Superior temporal gyrus (tissue), 1 donor: ENCODE measurements at regions not wholly inside any gene's neighbourhood (a gene's known extent, or its start where the extent isn't known, plus 50 kb on each side); places are given as distances from the start of the nearest gene placed in this dataset.
"Not testable (repeated sequence)": the region's sequence is repeated elsewhere in the genome, so short reads cannot be mapped to it uniquely, and the experiment has no call there.

ENCODE experiments used
- DNase-seq: peaks from one replicate; pipeline ENCODE4 v3.0.0-alpha.2; 2016; ENCODE audit errors: extremely low spot score

DNA sequence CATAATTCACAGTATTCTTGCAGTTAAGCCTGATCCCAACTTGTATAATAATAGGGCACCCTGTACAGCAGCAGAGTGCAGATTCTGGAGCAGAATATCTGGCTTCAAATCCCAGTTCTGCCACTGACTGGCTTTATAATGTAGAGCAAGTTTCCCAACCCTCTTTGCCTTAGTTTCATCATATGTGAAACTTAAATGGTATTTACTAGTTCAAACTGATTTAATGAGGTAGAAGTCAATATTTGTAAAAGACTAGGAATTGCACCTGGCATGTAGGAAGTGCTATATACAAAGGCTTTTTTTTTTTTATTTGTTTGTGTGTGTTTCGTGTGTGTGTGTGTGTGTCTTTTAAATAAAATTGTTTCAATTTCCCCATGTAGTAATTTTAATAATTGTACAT is 125.9 kb downstream of the CCER1 start:
- DNase-seq, result no peak

DNA sequence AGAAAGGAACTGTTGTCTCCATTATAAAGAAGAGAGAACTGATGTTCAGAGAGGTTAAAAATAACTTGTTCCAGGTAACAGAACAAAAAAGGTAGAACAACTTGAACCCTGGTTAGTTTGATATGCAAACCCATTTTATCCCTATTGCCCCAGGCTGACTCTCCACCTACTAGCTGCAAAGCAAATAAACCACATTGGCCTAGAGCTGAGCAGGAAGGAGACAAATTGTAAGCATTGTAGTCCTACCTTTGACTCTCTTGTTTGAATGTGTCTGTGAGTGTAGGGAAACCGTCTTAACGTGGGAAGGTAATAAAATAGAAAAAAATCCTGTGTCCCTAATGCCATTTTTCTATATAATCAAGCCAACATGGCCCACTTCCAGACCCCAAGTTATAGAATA is 126.4 kb downstream of the CCER1 start:
- no peak for DNase-seq

DNA sequence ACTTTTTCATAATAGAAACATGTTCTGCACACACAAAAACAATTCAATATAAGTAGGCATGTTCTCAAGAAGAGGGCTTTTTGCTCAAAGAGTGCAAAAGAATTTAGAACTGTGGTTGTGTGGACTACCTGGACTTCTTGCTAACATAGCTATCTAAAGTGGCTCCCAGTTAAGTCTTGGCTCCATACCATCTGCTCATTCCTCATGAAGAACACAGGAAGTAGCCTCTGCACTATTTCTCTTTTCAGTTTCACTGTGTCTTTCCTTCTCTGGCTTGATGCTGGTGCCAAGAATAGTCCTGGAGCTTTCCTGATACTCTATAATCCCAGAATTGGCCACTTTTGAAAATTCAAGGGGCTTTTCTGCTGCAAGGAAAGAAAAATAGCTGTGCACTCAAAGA is 127.4 kb downstream of the CCER1 start:
- DNase-seq, result no peak

DNA sequence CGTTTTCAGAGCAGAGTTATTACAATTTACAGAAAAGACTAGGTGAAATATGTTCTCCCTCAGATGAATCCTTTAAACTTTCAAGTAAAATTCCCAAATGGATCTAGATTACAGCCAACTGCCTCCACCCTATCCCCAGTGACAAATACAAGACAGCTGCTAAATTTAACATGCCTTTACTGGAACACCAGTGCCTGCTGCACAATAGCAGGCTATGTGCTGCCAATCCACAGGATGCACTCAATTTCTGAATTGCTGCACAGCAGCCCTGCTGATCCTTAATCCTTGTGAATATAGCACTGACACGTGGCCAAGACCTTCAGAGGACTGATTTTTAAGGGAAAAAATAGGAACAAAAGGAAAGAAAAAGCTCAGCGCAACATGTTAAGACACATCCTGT is 128.9 kb downstream of the CCER1 start:
- no peak for DNase-seq

DNA sequence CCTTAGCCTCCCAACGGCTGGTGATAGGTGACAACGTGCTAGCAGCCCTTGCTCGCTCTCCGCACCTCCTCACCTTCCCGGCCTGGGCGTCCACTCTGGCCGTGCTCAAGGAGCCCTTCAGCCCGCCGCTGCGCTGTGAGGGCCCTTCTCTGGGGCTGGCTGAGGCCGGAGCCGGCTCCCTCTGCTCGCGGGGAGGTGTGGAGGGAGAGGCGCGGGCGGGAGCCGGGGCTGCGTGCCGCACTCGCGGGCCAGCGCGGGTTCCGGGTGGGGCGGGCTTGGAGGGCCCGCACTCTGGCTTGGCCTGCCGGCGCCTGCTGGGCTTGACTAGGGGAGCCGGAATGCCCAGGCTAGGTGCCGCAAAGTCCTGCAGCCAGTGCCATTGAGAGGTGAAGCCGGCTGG is 131.1 kb downstream of the CCER1 start:
- no peak for DNase-seq

DNA sequence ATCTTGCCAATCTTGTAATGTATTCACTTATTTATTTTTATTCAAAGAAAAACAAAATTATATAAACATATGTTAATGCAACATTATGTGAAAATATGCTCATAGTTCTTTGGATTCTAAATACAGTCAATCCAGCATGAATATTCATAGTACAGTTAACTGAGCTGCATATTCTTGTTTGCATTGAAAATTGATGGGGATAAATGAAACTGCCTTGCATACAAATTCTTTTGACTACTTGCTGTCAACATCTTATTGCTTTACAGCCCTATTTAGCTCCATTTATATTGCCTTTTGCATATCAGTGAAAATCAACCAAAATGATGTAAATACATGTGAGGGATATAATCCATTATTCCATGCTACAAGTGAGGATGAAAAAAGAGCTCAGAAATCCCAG is 135.3 kb downstream of the CCER1 start:
- DNase-seq, result no peak

DNA sequence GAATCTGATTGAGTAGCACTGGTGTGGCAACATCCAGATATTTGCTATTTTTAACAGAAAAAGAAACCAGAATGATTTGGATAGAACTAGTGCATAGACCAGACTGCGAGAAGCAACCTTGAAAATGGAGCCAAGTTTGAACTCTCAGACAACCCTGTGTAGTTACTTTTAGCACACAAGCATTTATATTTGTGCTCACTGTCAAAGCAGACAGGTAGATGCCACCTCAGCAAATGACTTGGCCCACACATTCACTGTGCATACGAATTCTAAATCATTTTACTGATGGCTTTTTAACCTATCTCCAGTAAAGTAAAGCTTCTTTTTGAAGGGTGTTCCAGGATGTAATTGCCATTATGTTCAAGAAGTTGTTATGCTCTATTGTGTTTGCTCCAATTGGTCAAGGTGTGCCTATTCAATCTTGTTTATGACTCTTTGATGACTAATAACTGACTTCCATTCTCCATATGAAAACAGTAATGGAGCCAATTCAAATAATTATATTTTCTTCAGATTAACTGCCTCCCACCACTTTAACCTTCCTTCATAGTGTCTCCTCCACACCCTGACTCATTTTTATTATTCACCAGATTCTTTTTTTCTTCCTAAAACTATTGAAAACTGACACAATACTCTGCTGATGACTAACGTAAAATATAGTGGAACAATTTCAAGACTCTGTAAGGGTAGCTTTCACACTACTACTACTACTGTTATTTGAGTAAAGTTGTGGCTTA is 138.5 kb downstream of the CCER1 start:
- no peak for DNase-seq

DNA sequence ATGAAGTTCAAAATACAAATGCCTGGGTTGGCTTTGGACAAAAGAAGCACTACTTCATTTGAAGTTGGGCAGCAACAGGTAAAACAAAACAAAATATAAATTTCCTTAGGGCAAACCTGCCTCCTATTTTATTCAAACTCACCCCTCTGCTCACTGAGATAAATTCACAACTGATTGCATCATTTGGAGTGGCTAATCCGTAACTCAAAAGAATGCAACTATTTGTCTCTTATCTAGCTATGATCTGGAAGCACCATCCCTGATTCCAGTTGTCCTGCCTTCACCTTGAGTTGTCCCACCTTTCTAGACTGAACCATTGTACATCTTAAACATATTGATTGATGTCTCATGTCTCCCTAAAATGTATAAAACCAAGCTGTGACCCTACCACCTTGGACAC is 145.0 kb downstream of the CCER1 start:
- no peak for DNase-seq

DNA sequence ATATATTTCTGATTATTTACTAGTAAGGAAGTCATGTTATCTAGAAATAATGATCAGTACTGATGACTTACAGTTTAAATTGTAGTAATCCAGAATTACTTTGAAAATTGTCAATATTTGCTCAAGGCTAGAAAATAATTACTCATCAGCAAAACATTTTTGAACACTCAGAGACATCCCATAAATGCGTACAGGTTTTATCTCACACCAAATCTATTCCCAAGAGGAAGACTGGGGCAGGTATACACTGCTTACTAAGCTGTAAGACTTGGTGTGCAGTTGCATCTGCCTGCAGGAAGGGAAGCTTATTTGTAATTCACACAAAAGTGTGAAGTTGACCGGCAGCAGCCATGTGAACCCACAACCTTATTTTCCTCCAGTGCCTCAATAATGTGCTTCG is 146.4 kb downstream of the CCER1 start:
- no peak for DNase-seq

DNA sequence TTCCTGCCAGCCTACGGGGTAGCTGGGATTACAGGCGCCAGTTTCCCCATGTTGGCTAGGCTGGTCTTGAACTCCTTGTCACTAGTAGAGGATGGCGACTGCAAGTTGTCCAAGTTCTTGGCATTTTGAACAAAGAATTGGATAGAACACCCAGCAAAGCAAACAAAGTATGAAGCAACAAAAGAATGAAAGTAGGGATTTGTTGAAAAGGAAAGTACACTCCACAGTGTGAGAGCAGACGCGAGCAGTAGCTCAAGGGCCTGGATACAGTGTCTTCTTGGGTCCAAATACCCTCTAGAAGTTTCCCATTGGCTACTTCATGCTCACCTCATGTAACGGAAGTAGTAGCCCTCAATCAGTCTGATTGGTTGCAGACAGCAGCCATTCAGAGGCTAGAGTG is 152.2 kb downstream of the CCER1 start:
- DNase-seq, result no peak

DNA sequence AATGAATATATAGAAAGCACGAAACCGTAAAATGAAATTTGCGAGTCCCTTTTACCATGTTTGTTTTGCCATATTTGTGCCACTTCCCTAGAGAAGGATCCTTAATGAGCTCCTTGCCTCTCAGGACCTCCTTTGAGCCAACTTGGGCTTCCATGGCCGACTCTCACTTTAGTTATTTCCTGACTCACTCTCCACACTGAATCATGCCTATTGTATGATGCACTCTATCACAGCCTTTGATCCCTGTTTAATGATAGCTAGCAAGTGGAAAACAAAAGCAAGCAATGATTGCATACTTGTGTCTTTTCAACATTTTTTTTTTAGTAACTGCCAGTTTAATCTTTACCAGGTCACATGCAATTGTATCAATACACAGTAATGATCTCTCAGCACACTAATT is 153.2 kb downstream of the CCER1 start:
- DNase-seq, result no peak

DNA sequence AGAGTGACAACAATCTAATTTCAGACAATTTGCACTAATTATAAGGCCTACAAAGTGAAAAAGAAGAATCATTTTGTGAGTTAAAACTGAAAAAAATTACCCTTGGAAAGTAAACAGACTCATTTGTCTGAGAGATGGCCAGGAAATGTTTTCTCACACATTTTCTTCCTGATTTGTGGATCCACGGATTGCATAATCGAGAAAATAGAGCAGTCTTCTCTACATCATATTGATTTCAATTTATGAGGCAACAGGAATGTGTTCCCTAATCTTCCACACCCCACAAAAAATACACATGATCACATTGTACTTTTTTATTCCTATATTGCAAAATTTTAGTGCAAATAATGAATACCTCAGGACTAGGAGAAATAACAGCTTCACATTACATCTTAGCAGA is 160.8 kb downstream of the CCER1 start:
- DNase-seq, result no peak

DNA sequence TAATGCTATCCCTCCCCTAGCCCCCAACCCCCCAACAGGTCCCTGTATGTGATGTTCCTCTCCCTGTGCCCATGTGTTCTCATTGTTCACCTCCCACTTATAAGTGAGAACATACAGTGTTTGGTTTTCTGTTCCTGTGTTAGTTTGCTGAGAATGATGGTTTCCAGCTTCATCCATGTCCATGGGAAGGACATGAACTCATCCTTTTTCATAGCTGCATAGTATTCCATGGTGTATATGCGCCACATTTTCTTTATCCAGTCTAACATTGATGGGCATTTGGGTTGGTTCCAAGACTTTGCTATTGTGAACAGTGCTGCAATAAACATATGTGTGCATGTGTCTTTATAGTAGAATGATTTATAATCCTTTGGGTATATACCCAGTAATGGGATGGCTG is 162.3 kb downstream of the CCER1 start:
- not testable (repeated sequence) for DNase-seq

DNA sequence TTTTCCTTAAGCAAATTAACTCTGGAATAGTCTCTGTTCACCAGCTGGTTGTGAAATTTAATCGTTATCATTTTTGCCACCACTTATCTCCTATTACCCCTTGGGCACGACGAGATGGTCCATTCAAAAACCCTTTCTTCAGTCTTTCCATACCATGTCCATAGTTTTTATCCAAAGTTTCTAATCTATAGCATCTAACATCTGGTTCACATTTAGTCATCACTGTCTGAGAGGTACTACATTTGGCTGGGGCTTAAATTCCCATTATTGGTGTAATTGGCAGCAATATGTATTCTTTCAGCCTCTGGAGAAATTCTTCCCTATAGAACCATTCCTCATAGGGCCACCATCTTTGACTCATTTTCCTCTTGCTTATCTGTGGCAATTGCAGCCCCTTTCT is 163.5 kb downstream of the CCER1 start:
- DNase-seq, result no peak

DNA sequence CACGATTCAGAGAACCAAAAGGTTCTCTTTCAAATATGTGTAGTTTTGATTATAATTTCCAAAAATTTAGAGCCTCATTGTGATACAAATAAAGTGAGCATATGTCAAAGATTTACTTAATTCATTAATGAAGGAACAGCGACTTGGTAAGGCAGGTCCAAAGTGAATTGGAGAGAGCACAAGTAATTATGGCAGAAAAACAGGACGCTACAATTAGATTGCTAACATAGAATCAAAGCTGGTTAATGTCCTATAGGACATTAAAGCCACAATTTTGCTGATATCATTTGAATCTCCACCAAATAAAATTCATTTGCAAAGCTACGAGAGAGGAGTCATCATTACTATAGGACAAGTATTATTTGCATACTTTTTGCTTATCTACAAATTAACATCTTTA is 164.2 kb downstream of the CCER1 start:
- DNase-seq, result no peak

DNA sequence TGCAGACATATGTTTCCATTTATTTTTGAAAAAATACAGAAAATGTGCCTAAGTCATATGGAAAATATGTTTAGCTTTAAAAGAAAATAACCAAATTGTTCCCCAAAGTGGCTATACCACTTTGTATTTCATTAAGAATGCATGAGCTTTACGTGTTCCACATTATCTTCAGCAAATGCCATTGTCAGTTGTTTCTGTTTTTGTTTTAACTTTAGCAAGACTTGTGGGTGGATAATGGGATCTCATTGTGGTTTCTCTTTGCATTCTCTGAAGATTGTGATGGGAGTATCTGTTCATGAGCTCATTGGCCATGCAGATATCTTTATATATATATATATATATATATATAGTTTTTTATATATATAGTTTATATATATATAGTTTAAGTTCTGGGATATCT is 181.5 kb downstream of the CCER1 start:
- DNase-seq, result no peak

DNA sequence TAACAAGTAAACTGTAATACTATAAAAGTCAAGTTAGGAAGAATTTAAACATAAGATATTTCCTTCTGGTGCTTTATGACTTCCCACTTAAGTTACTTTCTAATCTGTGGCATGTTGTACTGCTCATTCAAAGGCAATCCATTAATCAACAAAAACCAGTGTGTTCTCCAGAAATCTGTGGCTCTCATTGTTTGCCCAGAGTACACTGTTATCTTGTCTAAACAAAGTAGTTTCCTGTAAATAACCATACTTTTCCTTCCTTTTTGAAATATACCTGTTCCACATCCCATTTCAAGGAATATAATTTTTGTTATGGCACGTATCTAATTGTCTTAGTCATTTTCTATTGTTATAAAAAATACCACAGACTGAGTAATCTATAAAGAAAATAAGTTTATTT is 184.1 kb downstream of the CCER1 start:
- no peak for DNase-seq

DNA sequence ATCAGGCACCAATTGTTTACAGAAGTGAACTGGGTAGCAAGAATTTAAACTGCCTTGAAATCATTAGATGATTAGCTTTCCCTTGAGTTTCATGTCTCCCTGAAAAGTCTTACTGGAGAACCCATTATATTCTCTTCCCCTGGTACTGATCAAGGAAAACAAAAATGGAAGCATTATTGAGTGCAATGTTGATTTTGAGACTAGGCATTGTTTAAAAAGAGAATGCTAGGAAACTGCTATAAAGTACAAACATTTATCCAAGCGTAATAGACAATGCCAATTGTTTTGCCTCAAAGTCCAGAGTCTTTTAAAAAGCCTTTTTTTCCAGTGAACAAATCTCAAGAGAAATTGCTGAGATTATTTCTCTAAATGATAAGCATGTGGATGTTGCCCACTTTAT is 197.0 kb downstream of the CCER1 start:
- DNase-seq, result no peak

DNA sequence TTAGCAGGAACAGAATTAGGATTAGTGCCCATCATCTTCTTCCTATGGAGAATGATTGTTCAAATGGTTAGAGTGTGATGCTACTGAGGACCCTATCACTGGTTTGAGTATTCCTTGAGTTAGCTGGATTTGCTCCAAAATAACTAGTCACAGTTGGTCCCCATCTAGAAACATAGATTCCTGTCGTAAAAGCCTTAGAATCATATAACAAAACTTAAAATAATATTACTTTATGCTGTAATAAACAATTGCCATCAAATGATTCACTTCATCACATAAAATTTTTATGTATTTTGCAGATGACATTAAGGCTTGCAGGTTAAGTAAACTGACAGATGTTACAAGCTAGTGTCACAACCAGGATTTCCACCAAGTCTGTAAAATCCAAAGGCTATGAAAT is 209.8 kb downstream of the CCER1 start:
- DNase-seq, result no peak

DNA sequence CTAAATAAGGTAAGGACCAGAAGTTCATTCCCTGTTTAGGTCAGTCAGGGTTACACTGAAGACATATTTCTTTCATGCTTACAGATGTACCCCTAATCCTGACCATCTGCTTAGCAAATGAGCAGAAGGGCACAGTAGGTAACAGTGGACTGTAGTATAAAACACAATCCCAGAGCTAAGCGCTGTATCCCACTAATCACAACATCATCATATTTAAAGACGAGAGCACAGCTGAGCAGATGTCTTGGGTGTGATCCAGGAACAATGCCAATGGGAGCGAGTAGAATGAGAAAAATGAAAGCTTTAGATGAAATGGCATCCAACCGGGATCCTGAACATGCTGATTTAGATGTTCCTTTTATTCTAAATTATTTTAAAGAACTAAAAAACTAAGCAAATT is 213.4 kb downstream of the CCER1 start:
- DNase-seq, result no peak

DNA sequence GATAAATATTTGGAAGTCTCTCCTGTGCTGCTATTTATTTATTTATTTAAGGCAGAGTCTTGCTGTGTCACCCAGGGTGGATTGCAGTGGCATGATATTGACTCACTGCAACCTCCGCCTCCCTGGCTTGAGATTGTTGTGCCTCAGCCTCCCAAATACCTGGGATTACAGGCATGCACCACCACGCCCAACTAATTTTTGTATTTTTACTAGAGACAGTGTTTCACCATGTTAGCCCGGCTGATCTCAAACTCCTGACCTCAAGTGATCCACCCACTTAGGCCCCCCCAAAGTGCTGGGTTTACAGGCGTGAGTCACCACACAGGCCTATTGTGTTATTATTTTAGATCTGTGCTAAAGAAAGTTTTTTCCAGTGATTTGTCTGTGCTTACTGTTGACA is 225.2 kb downstream of the CCER1 start:
- DNase-seq, result no peak

DNA sequence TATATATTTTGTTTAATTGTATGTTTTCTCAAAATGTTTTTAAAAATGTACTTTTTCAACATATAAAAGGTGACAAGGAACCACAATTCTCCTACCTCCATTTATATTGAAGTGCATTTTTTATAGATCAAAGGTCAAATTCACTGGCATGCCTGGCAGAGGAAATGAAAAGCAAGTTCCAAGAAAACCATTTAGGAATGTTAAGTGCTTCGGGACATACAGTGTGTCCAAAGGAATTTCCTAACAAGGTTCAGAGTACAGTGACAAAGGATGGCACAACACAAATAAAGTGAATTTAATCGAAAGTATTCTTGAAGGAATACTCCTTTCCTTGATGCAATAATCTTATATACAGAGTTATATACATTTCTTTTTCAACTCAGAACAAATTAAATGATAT is 242.3 kb downstream of the CCER1 start:
- no peak for DNase-seq

DNA sequence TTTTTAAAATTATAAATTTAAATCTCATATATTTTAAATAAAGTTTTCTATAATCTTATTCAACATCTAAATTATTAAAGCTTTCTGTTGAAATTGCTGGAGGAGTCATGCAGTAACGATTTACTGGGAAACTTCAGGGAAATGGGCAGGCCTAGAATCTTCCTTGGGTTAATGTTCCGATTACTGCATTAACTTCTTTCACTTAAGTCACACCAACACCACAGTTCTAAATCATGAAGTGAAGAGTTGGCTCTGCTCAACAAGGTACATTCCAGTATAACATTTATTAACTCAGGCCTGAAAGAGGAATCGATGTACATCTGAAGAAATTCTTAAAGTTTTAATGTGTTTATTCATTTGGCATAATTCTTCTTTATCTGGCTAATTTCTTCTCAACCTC is 244.3 kb downstream of the CCER1 start:
- DNase-seq, result no peak

DNA sequence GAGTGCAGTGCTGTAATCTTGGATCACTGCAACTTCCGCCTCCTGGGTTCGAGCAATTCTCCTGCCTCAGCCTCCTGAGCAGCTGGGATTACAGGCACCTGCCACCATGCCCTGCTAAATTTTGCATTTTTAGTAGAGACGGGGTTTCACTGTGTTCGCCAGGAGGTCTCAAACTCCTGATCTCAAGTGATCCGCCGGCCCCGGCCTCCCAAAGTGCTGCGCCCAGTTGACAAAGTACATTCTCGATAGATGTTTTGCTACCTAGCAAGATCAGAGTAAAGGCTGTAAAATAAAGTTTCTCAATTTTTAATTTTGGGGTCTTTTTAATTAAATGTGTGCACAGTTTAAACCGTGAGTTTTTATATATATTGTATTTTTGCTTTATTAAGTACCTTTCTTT is 248.9 kb downstream of the CCER1 start:
- no peak for DNase-seq
